Type B pancreatic cell (in vitro differentiated cells): ENCODE measurements at regions not wholly inside any gene's neighbourhood (a gene's known extent, or its start where the extent isn't known, plus 50 kb on each side); places are given as distances from the start of the nearest gene placed in this dataset.

Experiments
- DNase-seq: peaks from one replicate; pipeline ENCODE4 v3.0.0; 2021; ENCODE audit warnings: mixed read lengths; ENCODE audit not compliant: unreplicated experiment; ENCODE audit errors: extremely low spot score
- H3K27ac Mint-ChIP-seq: 2 replicates; pipeline ENCODE4 v1.8.0; 2021; ENCODE audit warnings: mild to moderate bottlenecking, mixed read lengths
- H3K27me3 Mint-ChIP-seq: 2 replicates; pipeline ENCODE4 v1.8.0; 2021; ENCODE audit warnings: mixed read lengths
- H3K36me3 Mint-ChIP-seq: 2 replicates; pipeline ENCODE4 v1.8.0; 2021; ENCODE audit warnings: mixed read lengths
- H3K4me1 Mint-ChIP-seq: one replicate; pipeline ENCODE4 v1.8.0; 2021; ENCODE audit warnings: mixed read lengths; ENCODE audit not compliant: unreplicated experiment
- H3K4me3 Mint-ChIP-seq: 2 replicates; pipeline ENCODE4 v1.8.0; 2021; ENCODE audit warnings: mild to moderate bottlenecking, mixed read lengths
- H3K9me3 Mint-ChIP-seq: 2 replicates; pipeline ENCODE4 v1.8.0; 2021; ENCODE audit warnings: mixed read lengths
- TF ChIP-seq, protein P1 (sequence below): fragments of 200-600 bp; sonication (generic); conservative IDR thresholded peaks from 2 replicates; pipeline ENCODE4 v1.5.0; 2021; ENCODE audit warnings: antibody characterized with exemption, mild to moderate bottlenecking

DNA sequence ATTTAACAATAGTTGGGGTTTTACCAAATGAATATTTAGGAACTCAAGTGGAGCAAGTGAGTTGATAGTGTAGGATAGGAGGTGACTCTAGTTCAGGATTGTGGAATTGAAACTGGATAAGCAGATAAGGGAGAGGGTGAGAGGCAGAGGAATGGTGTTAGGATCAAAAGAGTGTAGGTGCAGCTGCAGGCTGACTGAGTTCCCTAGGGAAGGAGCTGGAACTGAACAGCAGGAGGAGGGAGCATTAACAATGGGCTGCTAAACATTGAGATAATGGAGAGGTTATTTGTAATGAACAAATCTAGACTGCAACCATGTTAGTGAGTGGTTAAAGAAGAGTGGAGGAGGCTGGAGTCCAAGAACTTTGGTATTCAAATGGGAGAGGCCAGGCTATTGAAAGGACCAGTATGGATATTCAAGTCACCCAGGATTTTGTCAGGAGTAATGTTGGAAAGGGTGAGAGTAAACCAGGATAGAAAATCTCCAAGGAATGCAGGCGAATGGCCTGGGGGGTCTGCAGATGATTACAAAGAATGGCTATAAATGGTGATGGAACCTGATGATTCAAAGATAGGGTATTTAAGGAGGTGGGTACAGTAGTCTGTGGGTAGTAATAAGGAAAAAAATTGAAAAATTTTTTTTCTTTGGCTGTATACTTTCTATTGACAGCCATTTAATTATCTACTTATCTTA, 497.1 kb upstream of the TENM3 start:
- H3K4me1 Mint-ChIP-seq: no peaks in the 10 kb centered on the region
- H3K36me3 Mint-ChIP-seq: no peaks in the 10 kb centered on the region

DNA sequence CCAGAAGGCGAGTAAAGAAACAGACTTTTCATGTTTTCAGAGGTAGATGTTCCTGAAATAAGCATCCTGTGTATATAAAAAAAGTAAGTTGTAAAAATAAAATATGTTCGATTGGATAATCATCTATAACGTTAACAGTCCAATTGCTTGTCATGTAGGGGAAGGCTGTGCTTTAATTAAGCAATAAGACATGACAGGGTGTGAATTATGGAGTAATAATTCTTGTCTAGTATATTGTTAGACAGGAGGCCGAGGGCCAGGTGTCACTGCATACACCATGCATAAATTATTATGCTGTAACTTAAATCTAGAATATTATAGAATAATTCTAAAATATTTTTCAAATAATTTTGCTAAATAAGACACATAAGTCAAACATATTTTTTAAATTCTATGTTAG, 494.6 kb upstream of the TENM3 start:
- Mint-ChIP-seq H3K4me1 (peaks cover 7% of the 10 kb centered on the region), H3K36me3 (no peaks in the 10 kb centered on the region), H3K27me3 (peaks cover 9% of the 10 kb centered on the region), H3K27ac (no peak overlapping the region), H3K9me3 (no peaks in the 10 kb centered on the region), H3K4me3 (no peak overlapping the region)
- DNase-seq: no peak
- TF ChIP-seq, protein P1, sequence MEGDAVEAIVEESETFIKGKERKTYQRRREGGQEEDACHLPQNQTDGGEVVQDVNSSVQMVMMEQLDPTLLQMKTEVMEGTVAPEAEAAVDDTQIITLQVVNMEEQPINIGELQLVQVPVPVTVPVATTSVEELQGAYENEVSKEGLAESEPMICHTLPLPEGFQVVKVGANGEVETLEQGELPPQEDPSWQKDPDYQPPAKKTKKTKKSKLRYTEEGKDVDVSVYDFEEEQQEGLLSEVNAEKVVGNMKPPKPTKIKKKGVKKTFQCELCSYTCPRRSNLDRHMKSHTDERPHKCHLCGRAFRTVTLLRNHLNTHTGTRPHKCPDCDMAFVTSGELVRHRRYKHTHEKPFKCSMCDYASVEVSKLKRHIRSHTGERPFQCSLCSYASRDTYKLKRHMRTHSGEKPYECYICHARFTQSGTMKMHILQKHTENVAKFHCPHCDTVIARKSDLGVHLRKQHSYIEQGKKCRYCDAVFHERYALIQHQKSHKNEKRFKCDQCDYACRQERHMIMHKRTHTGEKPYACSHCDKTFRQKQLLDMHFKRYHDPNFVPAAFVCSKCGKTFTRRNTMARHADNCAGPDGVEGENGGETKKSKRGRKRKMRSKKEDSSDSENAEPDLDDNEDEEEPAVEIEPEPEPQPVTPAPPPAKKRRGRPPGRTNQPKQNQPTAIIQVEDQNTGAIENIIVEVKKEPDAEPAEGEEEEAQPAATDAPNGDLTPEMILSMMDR: no peak

More for the DNA sequence above, 497.1 kb upstream of the TENM3 start:
- no peaks in the 10 kb centered on the region for H3K27me3 Mint-ChIP-seq
- H3K4me3 Mint-ChIP-seq: no peak overlapping the region
- DNase-seq: no peak
- TF ChIP-seq, protein P1: no peak
- no peaks in the 10 kb centered on the region for H3K9me3 Mint-ChIP-seq
- H3K27ac Mint-ChIP-seq: no peak overlapping the region

DNA sequence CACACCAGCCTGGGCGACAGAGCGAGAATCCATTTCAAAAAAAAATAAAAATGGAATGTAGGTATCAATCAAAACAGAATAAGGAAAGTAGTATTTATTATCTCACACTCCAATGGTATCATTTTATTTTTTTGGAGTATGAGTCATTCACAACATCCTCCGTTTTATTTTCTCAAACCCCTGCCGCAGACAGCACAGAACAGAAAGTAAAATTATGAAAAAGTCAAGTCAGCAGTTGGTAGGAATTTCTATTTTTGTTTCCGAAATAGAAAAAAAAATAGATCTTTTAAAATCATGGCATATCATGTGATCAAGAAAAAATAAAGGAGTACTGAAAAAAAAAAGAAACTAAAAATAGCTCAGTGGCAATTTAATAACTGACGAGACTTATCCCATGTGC, 490.7 kb upstream of the TENM3 start:
- no peaks in the 10 kb centered on the region for H3K36me3 Mint-ChIP-seq
- H3K4me1 Mint-ChIP-seq: peaks cover 12% of the 10 kb centered on the region
- peaks cover 16% of the 10 kb centered on the region for H3K27me3 Mint-ChIP-seq
- H3K9me3 Mint-ChIP-seq: no peaks in the 10 kb centered on the region
- TF ChIP-seq, protein P1: no peak
- no peak overlapping the region for H3K4me3 Mint-ChIP-seq
- DNase-seq: no peak
- no peak overlapping the region for H3K27ac Mint-ChIP-seq

DNA sequence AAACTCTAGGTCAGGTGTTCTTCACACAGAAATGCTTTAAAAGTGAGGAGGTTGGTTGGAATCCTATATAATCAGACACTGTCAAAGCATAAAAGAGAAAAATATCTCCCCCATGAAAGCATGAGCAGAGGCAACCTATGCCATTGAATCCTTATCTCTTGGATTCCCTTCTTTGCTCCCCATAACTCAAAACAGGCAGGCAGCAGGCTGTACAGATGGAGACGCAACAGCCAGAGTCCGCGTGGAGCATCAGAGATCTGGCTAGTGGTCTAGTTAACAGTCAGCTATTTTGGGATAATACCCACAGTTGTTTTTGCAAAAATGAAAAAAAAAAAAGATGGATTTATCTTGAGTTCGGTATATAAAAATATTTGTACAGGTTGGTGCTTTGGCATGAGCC, 490.0 kb upstream of the TENM3 start:
- TF ChIP-seq, protein P1: no peak
- H3K27ac Mint-ChIP-seq: no peak overlapping the region

DNA sequence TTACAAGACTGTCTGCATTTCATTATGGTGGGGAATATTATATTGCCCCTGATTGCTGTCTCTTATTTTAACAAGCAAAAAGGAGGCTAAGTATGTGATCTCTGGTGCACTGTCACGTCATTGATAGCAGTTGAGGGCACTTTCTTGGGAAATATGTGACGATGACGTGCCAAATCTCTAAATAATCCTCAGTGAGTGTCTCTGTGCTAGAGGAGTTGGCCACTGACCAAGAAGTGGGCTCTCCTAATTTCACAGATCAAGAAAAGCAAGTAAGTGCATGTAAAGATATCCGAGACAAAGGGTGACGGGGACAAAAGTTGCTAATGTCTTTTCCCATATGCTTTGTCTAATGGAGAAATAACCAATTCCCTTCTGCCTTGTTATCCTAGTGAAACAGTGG, 487.4 kb upstream of the TENM3 start:
- Mint-ChIP-seq H3K4me1 (peaks cover 19% of the 10 kb centered on the region), H3K4me3 (no peak overlapping the region), H3K9me3 (no peaks in the 10 kb centered on the region), H3K27ac (no peak overlapping the region), H3K27me3 (peaks cover 16% of the 10 kb centered on the region), H3K36me3 (no peaks in the 10 kb centered on the region)
- DNase-seq: no peak
- TF ChIP-seq, protein P1: no peak

More for the DNA sequence above, 490.0 kb upstream of the TENM3 start:
- Mint-ChIP-seq H3K27me3 (peaks cover 16% of the 10 kb centered on the region), H3K9me3 (no peaks in the 10 kb centered on the region), H3K4me3 (no peak overlapping the region), H3K4me1 (peaks cover 18% of the 10 kb centered on the region), H3K36me3 (no peaks in the 10 kb centered on the region)
- no peak for DNase-seq
